ENCODE measurements at regions not wholly inside any gene's neighbourhood (a gene's known extent, or its start where the extent isn't known, plus 50 kb on each side); places are given as distances from the start of the nearest gene placed in this dataset.

DNA sequence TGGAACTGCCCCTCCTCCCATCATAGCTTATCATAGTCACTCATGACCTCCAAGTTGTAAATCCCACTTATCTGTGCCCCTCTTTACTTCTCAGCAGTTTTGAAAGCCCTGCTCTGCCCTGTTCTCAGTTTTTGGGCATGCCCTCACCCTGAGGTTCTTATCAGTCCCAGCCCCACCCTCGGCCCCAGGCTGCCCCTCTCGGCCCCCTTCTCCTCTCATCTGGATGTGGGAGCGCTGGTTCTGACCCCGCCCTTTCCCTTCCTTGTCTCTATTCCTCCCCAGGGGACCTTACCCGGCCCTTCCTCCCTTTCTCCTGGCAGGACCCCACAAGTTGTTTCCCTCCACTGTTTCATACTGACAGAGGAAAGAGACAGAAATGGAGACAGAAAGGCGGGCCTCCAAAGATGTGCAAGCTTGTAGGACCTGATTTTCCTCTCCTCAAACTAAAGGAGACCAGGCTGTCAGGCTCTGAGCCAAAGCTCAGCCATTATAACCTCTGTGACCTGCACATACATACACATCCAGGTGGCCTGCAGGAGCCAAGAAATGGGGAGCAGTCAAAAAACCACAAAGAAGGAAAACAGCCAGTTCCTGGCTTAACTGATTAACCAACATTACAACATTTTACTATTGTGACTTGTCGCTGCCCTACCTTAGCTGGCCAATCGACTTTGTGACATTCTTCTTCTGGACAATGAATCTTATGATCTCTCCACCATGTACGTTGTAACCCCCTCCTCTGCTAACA is 171.0 kb upstream of the HS6ST1 start:
- TF ChIP-seq OVOL2 (CRISPR knock-in tag; IDR thresholded peaks at IDR 0.05; ENCODE audit: borderline replicate concordance) (no peak), FOXJ3 (CRISPR knock-in tag; IDR thresholded peaks at IDR 0.05; ENCODE audit: borderline replicate concordance) (no peak), SMAD3 (CRISPR knock-in tag; IDR thresholded peaks at IDR 0.05; ENCODE audit: borderline replicate concordance) (no peak), ZBTB21 (CRISPR knock-in tag; IDR thresholded peaks at IDR 0.05; ENCODE audit: borderline replicate concordance) (no peak)
- TF ChIP-seq, protein P1, sequence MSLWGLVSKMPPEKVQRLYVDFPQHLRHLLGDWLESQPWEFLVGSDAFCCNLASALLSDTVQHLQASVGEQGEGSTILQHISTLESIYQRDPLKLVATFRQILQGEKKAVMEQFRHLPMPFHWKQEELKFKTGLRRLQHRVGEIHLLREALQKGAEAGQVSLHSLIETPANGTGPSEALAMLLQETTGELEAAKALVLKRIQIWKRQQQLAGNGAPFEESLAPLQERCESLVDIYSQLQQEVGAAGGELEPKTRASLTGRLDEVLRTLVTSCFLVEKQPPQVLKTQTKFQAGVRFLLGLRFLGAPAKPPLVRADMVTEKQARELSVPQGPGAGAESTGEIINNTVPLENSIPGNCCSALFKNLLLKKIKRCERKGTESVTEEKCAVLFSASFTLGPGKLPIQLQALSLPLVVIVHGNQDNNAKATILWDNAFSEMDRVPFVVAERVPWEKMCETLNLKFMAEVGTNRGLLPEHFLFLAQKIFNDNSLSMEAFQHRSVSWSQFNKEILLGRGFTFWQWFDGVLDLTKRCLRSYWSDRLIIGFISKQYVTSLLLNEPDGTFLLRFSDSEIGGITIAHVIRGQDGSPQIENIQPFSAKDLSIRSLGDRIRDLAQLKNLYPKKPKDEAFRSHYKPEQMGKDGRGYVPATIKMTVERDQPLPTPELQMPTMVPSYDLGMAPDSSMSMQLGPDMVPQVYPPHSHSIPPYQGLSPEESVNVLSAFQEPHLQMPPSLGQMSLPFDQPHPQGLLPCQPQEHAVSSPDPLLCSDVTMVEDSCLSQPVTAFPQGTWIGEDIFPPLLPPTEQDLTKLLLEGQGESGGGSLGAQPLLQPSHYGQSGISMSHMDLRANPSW (CRISPR knock-in tag; conservative IDR thresholded peaks at IDR 0.05; ENCODE audit: low read depth), result no peak
- ATAC-seq, result no peak
- no peak for DNase-seq (ENCODE audit: low spot score)
- peak overlapping the region; percentile 51; the same call in 1 of the 2 replicates for H3K27ac Mint-ChIP-seq
- H3K27me3 Mint-ChIP-seq (ENCODE audit: low read depth), result no peaks in the 10 kb centered on the region; the same call in 1 of the 2 replicates
- H3K4me3 Mint-ChIP-seq, result no peak overlapping the region
- ChIA-PET CTCF (no interaction called here), POLR2A (no interaction called here)
- H3K4me1 Mint-ChIP-seq, result peaks cover 64% of the 10 kb centered on the region
- H3K36me3 Mint-ChIP-seq, result no peaks in the 10 kb centered on the region
- H3K9me3 Mint-ChIP-seq, result no peaks in the 10 kb centered on the region

DNA sequence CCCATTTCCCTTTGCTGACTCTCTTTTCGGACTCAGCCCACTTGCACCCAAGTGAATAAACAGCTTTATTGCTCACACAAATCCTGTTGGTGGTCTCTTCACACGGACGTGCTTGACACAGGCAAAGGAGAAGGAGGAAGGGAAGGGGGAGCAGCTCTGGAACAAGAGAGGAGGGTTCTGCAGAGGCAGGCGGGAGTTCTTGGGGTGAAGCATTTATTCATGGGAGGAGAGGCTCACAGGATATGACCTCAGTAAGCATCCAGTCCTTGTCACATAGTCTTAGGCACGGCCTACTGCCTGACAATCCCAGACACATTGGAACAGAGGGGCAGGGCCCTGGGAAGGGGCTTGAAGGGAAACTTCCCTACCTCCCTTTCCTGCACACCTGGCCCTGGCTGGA is 171.7 kb upstream of the HS6ST1 start:
- TF ChIP-seq ZNF396 (CRISPR knock-in tag; IDR thresholded peaks at IDR 0.05; ENCODE audit: borderline replicate concordance), result no peak
- TF ChIP-seq TCF7 (CRISPR knock-in tag; IDR thresholded peaks at IDR 0.05; ENCODE audit: low read depth), result no peak
- H3K4me1 Mint-ChIP-seq, result peaks cover 65% of the 10 kb centered on the region
- no peaks in the 10 kb centered on the region; the same call in 1 of the 2 replicates for H3K27me3 Mint-ChIP-seq (ENCODE audit: low read depth)

DNA sequence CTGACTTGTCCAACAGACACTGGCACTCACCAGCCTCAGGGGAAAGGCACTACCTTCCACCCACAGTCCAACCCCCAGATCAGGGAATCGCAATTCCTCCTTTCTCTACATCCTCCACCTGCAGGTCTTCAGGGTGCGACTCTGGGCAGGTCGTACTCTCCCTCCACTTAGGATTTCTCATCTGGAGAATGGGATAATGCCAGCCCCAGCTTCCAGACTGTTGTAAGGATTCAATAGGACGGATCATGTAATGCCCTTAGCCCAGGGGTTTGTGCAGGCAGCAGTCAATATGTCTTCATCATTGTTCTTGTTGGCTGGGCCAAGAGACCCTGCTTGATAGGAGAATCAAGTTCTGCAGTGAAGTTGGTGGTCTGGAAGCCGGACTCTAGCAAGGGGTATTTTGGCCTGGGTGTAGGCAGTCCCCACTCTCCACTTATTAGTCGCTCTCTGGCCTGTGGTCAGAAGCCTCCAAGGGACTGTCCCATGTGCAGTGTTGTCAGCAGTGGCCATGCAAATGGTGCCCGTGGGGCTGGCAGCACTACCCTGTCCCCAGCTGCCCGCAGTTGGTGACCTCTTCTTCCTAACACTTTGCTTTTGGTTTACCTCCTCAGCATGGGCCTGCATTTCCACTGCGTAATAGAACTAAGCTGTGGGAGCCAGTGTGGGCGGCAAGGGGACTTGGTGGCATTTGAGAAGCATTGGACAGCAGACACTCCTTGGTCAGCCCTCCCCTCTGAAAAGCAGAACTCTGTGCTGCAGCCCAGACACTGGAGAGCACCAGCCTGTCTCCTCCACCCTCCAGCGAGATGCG is 172.4 kb upstream of the HS6ST1 start:
- Mint-ChIP-seq H3K27ac (peak overlapping the region; percentile 94), H3K4me3 (peak overlapping the region; percentile 39; the same call in 1 of the 2 replicates), H3K27me3 (ENCODE audit: low read depth) (no peaks in the 10 kb centered on the region; the same call in 1 of the 2 replicates), H3K36me3 (no peaks in the 10 kb centered on the region), H3K4me1 (peaks cover 65% of the 10 kb centered on the region), H3K9me3 (no peaks in the 10 kb centered on the region)
- peak; percentile 28; the same call in 1 of the 2 replicates for ATAC-seq
- DNase-seq (ENCODE audit: low spot score), result no peak
- ChIA-PET CTCF (no interaction called here), POLR2A (no interaction called here)
- no peak for TF ChIP-seq FOXP1 (CRISPR knock-in tag; IDR thresholded peaks at IDR 0.05; ENCODE audit: borderline replicate concordance)
- TF ChIP-seq JAZF1 (CRISPR knock-in tag; IDR thresholded peaks at IDR 0.05), result no peak
- TF ChIP-seq ATF1 (CRISPR knock-in tag; IDR thresholded peaks at IDR 0.05), result no peak
- TF ChIP-seq, protein P2, sequence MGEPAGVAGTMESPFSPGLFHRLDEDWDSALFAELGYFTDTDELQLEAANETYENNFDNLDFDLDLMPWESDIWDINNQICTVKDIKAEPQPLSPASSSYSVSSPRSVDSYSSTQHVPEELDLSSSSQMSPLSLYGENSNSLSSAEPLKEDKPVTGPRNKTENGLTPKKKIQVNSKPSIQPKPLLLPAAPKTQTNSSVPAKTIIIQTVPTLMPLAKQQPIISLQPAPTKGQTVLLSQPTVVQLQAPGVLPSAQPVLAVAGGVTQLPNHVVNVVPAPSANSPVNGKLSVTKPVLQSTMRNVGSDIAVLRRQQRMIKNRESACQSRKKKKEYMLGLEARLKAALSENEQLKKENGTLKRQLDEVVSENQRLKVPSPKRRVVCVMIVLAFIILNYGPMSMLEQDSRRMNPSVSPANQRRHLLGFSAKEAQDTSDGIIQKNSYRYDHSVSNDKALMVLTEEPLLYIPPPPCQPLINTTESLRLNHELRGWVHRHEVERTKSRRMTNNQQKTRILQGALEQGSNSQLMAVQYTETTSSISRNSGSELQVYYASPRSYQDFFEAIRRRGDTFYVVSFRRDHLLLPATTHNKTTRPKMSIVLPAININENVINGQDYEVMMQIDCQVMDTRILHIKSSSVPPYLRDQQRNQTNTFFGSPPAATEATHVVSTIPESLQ (CRISPR knock-in tag; IDR thresholded peaks at IDR 0.05), result no peak
- no peak for TF ChIP-seq RORB (CRISPR knock-in tag; IDR thresholded peaks at IDR 0.05)
- TF ChIP-seq, protein P3, sequence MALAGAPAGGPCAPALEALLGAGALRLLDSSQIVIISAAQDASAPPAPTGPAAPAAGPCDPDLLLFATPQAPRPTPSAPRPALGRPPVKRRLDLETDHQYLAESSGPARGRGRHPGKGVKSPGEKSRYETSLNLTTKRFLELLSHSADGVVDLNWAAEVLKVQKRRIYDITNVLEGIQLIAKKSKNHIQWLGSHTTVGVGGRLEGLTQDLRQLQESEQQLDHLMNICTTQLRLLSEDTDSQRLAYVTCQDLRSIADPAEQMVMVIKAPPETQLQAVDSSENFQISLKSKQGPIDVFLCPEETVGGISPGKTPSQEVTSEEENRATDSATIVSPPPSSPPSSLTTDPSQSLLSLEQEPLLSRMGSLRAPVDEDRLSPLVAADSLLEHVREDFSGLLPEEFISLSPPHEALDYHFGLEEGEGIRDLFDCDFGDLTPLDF (CRISPR knock-in tag; IDR thresholded peaks at IDR 0.05), result no peak
- TF ChIP-seq TP53 (CRISPR knock-in tag; IDR thresholded peaks at IDR 0.05), result no peak
- TF ChIP-seq, protein P4, sequence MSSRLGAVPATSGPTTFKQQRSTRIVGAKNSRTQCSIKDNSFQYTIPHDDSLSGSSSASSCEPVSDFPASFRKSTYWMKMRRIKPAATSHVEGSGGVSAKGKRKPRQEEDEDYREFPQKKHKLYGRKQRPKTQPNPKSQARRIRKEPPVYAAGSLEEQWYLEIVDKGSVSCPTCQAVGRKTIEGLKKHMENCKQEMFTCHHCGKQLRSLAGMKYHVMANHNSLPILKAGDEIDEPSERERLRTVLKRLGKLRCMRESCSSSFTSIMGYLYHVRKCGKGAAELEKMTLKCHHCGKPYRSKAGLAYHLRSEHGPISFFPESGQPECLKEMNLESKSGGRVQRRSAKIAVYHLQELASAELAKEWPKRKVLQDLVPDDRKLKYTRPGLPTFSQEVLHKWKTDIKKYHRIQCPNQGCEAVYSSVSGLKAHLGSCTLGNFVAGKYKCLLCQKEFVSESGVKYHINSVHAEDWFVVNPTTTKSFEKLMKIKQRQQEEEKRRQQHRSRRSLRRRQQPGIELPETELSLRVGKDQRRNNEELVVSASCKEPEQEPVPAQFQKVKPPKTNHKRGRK (CRISPR knock-in tag; IDR thresholded peaks at IDR 0.05; ENCODE audit: borderline replicate concordance), result no peak
- no peak for TF ChIP-seq ZNF121 (CRISPR knock-in tag; IDR thresholded peaks at IDR 0.05)
- no peak for TF ChIP-seq TEAD4 (CRISPR knock-in tag; IDR thresholded peaks at IDR 0.05)
- TF ChIP-seq ZNF263 (CRISPR knock-in tag; IDR thresholded peaks at IDR 0.05; ENCODE audit: low read depth), result no peak
- TF ChIP-seq OVOL2 (CRISPR knock-in tag; IDR thresholded peaks at IDR 0.05; ENCODE audit: borderline replicate concordance), result no peak
- no peak for TF ChIP-seq MXD4 (CRISPR knock-in tag; IDR thresholded peaks at IDR 0.05; ENCODE audit: borderline replicate concordance)
- TF ChIP-seq MYBL2 (CRISPR knock-in tag; IDR thresholded peaks at IDR 0.05), result no peak

More for the DNA sequence above, 171.7 kb upstream of the HS6ST1 start:
- no peak overlapping the region for H3K4me3 Mint-ChIP-seq
- no peak overlapping the region for H3K27ac Mint-ChIP-seq
- ATAC-seq (no peak), DNase-seq (ENCODE audit: low spot score) (no peak)
- no peaks in the 10 kb centered on the region for H3K9me3 Mint-ChIP-seq
- ChIA-PET POLR2A (no interaction called here), CTCF (no interaction called here)
- H3K36me3 Mint-ChIP-seq, result no peaks in the 10 kb centered on the region
